H54 (cell line): ENCODE measurements at regions not wholly inside any gene's neighbourhood (a gene's known extent, or its start where the extent isn't known, plus 50 kb on each side); places are given as distances from the start of the nearest gene placed in this dataset.

Experiments
- DNase-seq: peaks from one replicate; pipeline ENCODE4 v3.0.0; 2011; ENCODE audit warnings: low spot score, mixed read lengths; ENCODE audit not compliant: insufficient read length
- FAIRE-seq: peaks from 3 replicates; lab custom pipeline; 2011; peaks lifted over from hg19 to GRCh38; lab: Jason Lieb, UNC
- POLR2A ChIP-seq: IDR thresholded peaks from 2 replicates; pipeline ENCODE4 v1.6.1; 2011; ENCODE audit warnings: low read depth, mild to moderate bottlenecking, low read length

- no peak for FAIRE-seq
- no peak for TF ChIP-seq POLR2A
Measured at GRCh38 chr11:45082744-45083543, 63.5 kb upstream of the PRDM11 start.

DNA sequence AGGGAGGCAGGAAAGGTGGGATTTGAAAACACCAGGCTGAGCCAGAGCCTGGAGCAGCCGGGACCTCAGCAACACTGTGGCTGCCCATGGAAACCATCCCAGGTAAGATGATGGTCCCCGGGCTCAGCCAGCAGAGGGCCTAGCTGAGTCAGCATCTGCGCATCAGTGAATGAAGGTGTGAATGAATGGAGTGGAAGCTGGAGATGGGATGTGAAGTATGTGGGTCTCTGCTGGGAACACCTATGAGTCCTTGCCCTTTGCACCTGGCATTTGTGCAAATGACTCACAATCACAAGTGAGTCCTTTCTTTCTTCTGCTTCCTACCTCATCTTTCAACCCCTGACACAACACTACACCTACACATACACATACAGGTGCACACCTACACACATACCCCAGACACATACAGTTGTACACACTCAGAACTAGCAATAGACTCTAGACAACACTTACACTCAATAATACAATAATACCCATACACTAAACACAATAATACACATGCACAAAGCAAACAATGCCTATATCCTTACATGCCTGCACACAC is 62.8 kb upstream of the PRDM11 start:
- FAIRE-seq, result no peak
- TF ChIP-seq POLR2A, result no peak
- no peak for DNase-seq

More at GRCh38 chr11:45082744-45083543, 63.5 kb upstream of the PRDM11 start:
- no peak for DNase-seq

DNA sequence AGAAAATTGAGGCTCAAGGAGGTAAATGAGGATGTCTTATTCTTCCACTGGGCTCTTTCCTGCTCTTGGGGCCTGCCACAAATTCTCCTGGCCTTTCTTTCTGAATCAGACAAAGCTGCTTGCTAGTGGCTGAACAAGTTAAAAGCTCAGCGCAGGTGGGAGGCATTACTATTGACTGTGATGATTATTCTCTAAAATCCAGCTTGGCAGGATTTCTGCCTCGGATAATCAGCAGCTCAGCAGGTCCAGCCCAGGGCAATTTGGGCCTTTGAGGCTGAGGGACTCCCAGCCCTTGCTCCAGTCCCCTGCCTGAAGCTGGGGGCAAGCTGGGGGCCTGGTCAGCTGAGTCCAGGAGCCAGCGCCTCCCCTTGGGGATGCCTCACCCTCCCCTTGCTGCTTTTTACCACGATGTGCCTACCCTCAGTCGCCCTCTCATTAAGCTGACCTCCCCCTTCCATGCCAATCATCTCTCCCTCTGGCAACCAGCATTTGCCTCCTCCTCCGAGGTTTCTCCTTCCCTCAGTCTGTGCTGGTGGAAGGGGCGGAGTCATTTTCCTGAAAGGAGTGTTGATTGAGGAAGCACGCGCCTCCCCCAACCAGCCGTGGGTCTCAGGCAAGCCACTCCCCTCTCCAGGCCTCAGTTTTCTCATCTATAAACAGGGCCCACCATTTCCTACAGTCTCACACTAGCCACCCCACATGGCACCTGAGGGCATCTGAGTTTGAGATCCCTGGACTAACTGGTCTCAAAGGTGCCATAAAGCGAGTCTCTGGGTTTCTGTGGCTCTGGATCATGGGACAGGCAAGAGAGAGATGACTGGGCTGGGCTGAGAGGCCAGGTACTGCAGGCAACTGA is 60.6 kb upstream of the PRDM11 start:
- no peak for FAIRE-seq
- no peak for TF ChIP-seq POLR2A
- no peak for DNase-seq

- no peak for FAIRE-seq
- no peak for DNase-seq
- TF ChIP-seq POLR2A, result no peak
Measured at GRCh38 chr11:45086526-45086925, 59.9 kb upstream of the PRDM11 start.

DNA sequence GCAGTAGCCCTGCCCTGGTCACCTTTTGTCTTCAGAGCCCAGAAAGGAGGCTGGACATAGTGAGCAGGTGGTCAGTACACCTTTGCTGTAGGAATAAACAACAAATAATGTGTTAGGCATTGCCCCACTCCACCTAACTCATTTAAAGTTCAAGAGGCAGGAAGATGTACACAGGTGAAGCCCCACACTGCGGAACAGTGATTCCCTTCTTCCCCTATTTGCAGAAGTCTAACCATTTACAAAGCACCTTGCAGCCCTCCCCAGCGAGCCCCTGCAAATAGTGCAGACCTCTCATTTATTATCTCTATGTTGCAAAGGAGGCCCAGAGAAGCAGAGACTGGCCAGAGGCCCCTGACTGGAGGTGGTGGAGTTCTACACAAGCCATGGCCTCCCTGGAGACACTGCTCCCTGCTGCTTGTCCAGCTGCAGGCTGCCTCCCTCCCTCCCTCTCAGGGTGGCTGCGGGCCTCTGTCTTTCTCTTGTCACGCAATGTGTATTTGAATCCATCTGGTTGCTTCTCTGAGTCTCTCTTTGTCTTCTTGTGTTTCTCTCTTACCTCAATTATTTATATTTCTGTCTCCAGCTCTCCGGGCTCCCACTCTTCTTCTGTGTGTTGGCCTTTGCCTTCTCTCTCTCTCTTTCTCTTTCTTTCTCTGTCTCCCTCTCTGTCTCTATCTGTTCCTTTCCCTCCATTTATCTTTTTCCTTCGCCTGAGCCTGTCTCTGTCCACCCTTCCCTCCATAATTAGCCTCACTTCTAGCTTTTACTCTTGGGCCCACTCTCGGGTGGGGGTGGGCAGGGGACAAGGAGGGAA is 59.1 kb upstream of the PRDM11 start:
- no peak for TF ChIP-seq POLR2A
- FAIRE-seq (no peak), DNase-seq (no peak)

- FAIRE-seq (no peak), DNase-seq (no peak)
- no peak for TF ChIP-seq POLR2A
Measured at GRCh38 chr11:45087900-45088160, 58.6 kb upstream of the PRDM11 start.

DNA sequence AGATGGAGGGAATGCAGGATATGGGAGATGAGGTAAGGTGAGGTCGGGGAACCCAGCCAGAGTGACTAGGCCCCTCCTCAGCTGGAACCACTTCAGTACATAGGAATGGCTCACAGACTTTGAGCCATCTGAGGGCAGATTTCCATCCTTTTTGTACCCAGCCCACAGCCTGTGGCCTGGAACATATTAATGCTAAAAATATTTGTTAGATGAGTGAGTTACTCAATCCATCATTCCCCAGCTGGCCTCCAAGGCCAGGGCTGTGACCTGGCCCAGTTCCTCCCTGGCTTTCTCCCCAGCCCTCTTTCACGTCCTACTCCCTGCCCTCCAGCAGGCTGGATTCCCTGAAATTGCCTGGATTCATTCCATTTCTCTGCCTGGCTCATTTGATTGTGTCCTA is 57.2 kb upstream of the PRDM11 start:
- DNase-seq (peak; percentile 80), FAIRE-seq (peak; percentile 79)

GRCh38 chr11:45089676-45090499 is 56.6 kb upstream of the PRDM11 start:
- DNase-seq (no peak), FAIRE-seq (no peak)
- TF ChIP-seq POLR2A, result no peak

More for the DNA sequence above, 57.2 kb upstream of the PRDM11 start:
- no peak for TF ChIP-seq POLR2A

GRCh38 chr11:45090607-45091006 is 55.8 kb upstream of the PRDM11 start:
- no peak for TF ChIP-seq POLR2A
- DNase-seq (no peak), FAIRE-seq (no peak)

DNA sequence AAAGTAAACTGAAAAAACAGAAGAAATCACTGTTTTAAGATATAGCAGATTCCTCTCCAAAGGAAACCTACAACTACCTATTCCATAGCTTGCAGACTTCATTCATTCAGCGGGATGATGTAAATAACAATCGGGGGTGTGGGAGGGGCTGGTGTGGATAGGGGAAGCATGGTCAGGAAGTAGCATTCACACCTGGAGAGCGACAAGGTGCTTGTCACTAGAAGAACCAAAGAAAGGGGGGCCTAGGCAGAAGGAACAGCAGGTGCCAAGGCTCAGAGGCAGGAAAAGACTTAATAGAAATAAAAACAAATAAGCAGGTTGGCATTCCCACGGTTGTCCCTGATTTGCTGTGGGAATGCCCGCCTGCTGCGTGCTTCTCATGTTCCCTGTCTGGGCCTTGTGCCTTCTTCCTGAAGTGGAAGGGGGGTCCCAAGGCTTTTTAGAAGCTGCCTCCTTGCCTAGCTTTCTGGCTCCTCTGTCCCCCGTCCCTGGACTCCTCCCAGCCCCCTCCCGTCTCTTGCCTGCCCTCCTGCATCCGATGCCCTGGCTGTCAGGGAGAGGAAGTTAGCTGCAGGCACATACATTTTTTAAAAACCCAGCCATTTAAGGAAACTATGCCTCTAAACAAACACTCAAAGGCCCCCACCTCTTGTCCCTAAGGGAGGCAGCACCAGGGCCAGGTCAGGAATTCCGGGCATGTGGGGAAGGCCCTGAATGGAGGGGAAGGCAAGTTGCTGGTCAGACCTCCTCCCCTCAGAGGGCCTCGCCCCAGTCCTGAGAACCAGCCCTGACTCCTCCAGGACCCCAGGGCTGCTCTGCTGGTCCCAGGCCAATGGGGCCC is 54.7 kb upstream of the PRDM11 start:
- FAIRE-seq (no peak), DNase-seq (no peak)
- TF ChIP-seq POLR2A, result no peak

- TF ChIP-seq POLR2A, result no peak
- FAIRE-seq, result no peak
- DNase-seq, result no peak
Measured at GRCh38 chr11:45092404-45092785, 54.0 kb upstream of the PRDM11 start.

DNA sequence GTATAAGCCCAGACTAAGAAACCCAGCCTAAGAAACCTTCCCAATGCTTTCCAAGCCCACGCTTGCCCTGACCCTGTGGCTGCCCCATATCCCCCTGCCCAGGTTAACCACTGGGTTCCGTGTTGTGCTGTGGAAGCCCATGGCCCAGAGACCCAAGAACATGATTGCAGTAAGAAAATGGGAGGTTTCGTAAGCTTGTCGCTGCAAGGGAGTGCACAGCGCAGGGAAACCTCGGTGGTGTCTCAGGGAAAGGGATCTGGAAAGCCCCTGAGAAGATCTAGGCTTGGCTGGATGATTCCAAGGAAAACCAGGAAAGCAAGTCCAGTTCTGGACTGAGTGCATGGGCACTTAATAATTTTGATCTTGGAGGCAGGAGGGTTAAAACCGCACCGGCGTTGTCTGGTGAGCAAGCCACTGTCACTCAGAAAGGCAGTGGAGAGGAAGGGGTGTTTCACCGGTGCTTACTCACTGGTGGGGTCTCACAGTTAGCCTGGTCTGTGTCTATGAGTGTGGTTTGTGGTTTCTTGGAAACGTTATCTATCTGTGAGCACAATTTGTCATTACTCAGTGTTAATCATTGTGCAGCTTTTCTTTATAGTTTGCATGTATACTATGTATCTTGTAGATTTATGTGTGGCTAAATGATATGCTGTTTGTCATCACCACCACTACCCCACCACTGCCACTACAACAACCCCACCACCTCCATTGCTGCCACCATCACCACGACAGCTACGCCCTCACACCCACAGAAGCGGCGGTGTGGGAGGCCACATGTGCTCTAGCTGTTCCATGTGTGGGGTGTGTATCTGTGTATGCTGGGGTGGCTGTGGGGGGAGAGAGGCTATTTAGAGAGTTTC is 53.3 kb upstream of the PRDM11 start:
- no peak for TF ChIP-seq POLR2A
- FAIRE-seq, result no peak
- DNase-seq, result no peak
